SH-SY5Y (cell line): ENCODE measurements at regions not wholly inside any gene's neighbourhood (a gene's known extent, or its start where the extent isn't known, plus 50 kb on each side); places are given as distances from the start of the nearest gene placed in this dataset.

Experiments
- GATA2 ChIP-seq: IDR thresholded peaks from 2 replicates; pipeline ENCODE4 v1.6.1; 2011; ENCODE audit warnings: mild to moderate bottlenecking, low read depth, low read length
- GATA3 ChIP-seq: IDR thresholded peaks from 2 replicates; pipeline ENCODE4 v1.6.1; 2011; ENCODE audit warnings: low read depth, mild to moderate bottlenecking, low read length, moderate library complexity

- TF ChIP-seq GATA3 (no peak), GATA2 (no peak; the same call in 1 of the 2 replicates)
These were observed 74.5 kb upstream of the TNRC6C start for GRCh38 chr17:77884019-77884418.
